ENCODE measurements at regions not wholly inside any gene's neighbourhood (a gene's known extent, or its start where the extent isn't known, plus 50 kb on each side); places are given as distances from the start of the nearest gene placed in this dataset.
A peak's percentile ranks its signal among the peaks of the same experiment; 100 is the strongest.

DNA sequence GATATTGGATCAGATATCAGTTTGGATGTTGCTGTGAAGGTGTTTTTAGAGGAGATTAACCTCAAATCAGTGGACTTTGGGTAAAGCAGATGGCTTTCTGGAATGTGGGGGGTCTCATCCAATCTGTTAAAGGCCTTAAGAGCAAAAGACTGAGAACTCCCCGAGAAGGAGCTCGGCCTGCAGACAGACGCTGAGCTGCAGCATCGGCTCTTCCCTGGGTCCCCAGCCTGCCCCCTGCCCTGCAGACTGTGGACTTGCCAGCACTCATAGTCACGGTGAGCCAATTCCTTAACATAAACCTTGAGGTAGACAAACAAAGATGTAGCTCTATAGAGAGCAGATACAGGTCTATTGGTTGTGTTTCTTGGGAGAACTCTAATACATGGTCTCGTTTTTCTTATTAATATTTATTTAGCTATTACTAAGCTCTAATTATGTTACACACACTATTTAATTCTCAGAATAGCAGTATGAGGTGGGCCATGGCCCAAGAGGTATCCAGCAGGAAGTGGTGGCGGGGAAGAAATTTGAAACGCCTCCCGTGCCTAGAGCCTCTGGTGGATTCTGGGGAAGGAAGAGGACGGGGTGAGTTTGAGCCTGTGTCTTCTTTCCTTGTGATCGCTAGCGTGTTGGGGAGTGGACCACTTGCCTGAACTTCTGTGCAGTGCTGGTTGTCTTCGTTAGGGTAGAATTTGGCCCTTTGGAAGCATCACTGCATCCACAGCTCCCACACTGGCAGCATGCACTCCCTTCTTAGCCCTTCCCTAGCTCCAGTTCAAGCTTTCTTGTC is 305.3 kb downstream of the TEX29 start:
- Mint-ChIP-seq H3K4me1 (ENCODE audit: unreplicated experiment) (no peaks in the 10 kb centered on the region), H3K27ac (ENCODE audit: unreplicated experiment) (no peak overlapping the region), H3K4me3 (ENCODE audit: unreplicated experiment) (no peak overlapping the region), H3K9me3 (ENCODE audit: unreplicated experiment) (peaks cover 4% of the 10 kb centered on the region), H3K36me3 (ENCODE audit: unreplicated experiment) (no peaks in the 10 kb centered on the region), H3K27me3 (ENCODE audit: unreplicated experiment) (no peaks in the 10 kb centered on the region)
- TF ChIP-seq, protein P1, sequence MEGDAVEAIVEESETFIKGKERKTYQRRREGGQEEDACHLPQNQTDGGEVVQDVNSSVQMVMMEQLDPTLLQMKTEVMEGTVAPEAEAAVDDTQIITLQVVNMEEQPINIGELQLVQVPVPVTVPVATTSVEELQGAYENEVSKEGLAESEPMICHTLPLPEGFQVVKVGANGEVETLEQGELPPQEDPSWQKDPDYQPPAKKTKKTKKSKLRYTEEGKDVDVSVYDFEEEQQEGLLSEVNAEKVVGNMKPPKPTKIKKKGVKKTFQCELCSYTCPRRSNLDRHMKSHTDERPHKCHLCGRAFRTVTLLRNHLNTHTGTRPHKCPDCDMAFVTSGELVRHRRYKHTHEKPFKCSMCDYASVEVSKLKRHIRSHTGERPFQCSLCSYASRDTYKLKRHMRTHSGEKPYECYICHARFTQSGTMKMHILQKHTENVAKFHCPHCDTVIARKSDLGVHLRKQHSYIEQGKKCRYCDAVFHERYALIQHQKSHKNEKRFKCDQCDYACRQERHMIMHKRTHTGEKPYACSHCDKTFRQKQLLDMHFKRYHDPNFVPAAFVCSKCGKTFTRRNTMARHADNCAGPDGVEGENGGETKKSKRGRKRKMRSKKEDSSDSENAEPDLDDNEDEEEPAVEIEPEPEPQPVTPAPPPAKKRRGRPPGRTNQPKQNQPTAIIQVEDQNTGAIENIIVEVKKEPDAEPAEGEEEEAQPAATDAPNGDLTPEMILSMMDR (IDR thresholded peaks at IDR 0.05), result no peak
- DNase-seq (ENCODE audit: extremely low spot score, unreplicated experiment), result peak; percentile 59

DNA sequence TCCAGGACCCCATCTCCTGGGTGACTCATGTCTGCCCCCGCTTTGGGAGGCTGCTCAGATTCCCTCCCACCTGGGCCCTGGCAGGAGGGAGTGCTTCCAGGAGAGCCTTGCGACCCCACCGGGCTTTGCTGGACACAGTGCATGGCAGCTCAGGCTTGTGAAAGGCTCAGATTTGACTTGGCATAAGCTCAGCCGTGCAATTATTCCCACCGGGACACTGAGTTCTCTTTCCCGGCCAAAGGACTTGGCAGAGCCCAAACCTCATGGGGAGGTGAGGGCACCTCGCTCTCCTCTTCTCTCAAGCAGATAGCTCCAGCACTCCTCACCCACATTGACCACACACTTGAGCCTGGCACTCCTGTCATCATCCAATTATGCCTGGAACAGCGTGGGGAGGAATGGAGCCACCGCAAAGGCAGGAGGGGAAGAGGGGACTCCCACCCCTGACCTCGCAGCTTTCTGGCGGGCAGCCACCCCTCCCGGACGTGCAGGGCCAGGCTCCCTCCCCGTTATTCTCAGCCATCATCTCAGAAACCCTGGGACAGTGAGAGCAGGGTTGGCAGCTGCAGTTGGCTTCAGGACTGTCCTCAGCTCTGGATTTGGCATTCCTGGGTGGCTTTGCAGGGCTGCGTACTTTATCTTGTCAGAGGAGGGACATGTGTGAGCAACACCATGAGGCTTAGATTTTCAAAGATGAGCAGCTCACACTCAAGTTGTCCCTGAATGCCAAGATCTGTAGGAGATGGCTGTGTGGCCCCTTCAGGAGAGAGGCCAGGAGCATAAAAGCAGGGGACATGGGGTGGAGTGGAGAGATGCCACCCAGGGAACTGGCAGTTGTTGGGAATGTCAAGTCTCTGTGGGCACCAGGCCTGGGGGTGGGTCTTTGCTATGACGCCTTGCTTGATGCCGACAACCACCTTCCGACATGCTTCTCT is 306.2 kb downstream of the TEX29 start:
- TF ChIP-seq, protein P1 (IDR thresholded peaks at IDR 0.05), result no peak
- Mint-ChIP-seq H3K4me1 (ENCODE audit: unreplicated experiment) (no peaks in the 10 kb centered on the region), H3K27ac (ENCODE audit: unreplicated experiment) (no peak overlapping the region), H3K27me3 (ENCODE audit: unreplicated experiment) (no peaks in the 10 kb centered on the region), H3K9me3 (ENCODE audit: unreplicated experiment) (peaks cover 4% of the 10 kb centered on the region), H3K36me3 (ENCODE audit: unreplicated experiment) (no peaks in the 10 kb centered on the region), H3K4me3 (ENCODE audit: unreplicated experiment) (no peak overlapping the region)
- DNase-seq (ENCODE audit: extremely low spot score, unreplicated experiment), result peak; percentile 78

DNA sequence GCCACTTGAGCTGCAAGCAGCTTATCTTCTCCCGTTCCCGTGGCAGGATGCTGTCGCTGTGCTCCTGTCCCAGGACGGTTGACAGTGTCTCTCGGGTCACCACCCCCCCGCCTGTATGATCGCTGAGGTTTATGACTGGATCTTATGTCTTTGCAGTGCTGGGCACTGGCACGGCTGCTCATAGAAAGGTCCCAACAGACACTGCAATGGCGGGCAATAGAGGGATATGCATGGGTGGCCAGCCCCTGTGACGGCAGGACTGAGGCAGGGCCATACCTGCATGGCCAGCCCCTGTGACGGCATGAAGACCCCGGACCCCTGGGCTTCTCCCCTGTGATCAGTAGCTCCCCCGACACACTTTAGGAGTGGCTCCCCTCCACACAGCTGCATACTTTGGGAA is 307.2 kb downstream of the TEX29 start:
- H3K27ac Mint-ChIP-seq (ENCODE audit: unreplicated experiment), result no peak overlapping the region
- peaks cover 4% of the 10 kb centered on the region for H3K9me3 Mint-ChIP-seq (ENCODE audit: unreplicated experiment)
- H3K27me3 Mint-ChIP-seq (ENCODE audit: unreplicated experiment), result no peaks in the 10 kb centered on the region
- DNase-seq (ENCODE audit: extremely low spot score, unreplicated experiment), result peak; percentile 51
- TF ChIP-seq, protein P1 (IDR thresholded peaks at IDR 0.05), result no peak
- H3K4me1 Mint-ChIP-seq (ENCODE audit: unreplicated experiment), result no peaks in the 10 kb centered on the region
- H3K4me3 Mint-ChIP-seq (ENCODE audit: unreplicated experiment), result no peak overlapping the region
- no peaks in the 10 kb centered on the region for H3K36me3 Mint-ChIP-seq (ENCODE audit: unreplicated experiment)

GRCh38 chr13:111629016-111629415 is 308.6 kb downstream of the TEX29 start:
- no peaks in the 10 kb centered on the region for H3K36me3 Mint-ChIP-seq (ENCODE audit: unreplicated experiment)
- H3K4me1 Mint-ChIP-seq (ENCODE audit: unreplicated experiment), result no peaks in the 10 kb centered on the region
- no peak overlapping the region for H3K27ac Mint-ChIP-seq (ENCODE audit: unreplicated experiment)
- peaks cover 4% of the 10 kb centered on the region for H3K9me3 Mint-ChIP-seq (ENCODE audit: unreplicated experiment)
- no peaks in the 10 kb centered on the region for H3K27me3 Mint-ChIP-seq (ENCODE audit: unreplicated experiment)
- peak; percentile 77 for DNase-seq (ENCODE audit: extremely low spot score, unreplicated experiment)
- TF ChIP-seq, protein P1 (IDR thresholded peaks at IDR 0.05), result no peak
- no peak overlapping the region for H3K4me3 Mint-ChIP-seq (ENCODE audit: unreplicated experiment)

GRCh38 chr13:111629457-111629856 is 309.0 kb downstream of the TEX29 start:
- H3K9me3 Mint-ChIP-seq (ENCODE audit: unreplicated experiment), result peaks cover 4% of the 10 kb centered on the region
- TF ChIP-seq, protein P1 (IDR thresholded peaks at IDR 0.05), result no peak
- no peaks in the 10 kb centered on the region for H3K4me1 Mint-ChIP-seq (ENCODE audit: unreplicated experiment)
- no peak overlapping the region for H3K4me3 Mint-ChIP-seq (ENCODE audit: unreplicated experiment)
- peak; percentile 70 for DNase-seq (ENCODE audit: extremely low spot score, unreplicated experiment)
- H3K27ac Mint-ChIP-seq (ENCODE audit: unreplicated experiment), result no peak overlapping the region
- H3K27me3 Mint-ChIP-seq (ENCODE audit: unreplicated experiment), result no peaks in the 10 kb centered on the region
- H3K36me3 Mint-ChIP-seq (ENCODE audit: unreplicated experiment), result no peaks in the 10 kb centered on the region
